ENCODE measurements at regions not wholly inside any gene's neighbourhood (a gene's known extent, or its start where the extent isn't known, plus 50 kb on each side); places are given as distances from the start of the nearest gene placed in this dataset.
"Not testable (repeated sequence)": the region's sequence is repeated elsewhere in the genome, so short reads cannot be mapped to it uniquely, and the experiment has no call there.

GRCh38 chr7:94778711-94779459 lies 123.0 kb upstream of the SGCE start:
- H3K27ac Mint-ChIP-seq = no peak overlapping the region
- ChIA-PET CTCF (interaction anchor here (0.6 kb wide), 1 partner anchor 442 kb away, joined by 4 read pairs; no protein-coding TSS in a partner anchor), POLR2A (no interaction called here)
- ATAC-seq (no peak), DNase-seq (no peak)
- no peaks in the 10 kb centered on the region for H3K27me3 Mint-ChIP-seq (ENCODE audit: low read depth)
- H3K9me3 Mint-ChIP-seq (ENCODE audit: insufficient read depth) = peaks cover 10% of the 10 kb centered on the region
- no peaks in the 10 kb centered on the region for H3K4me1 Mint-ChIP-seq (ENCODE audit: low read depth)
- H3K4me3 Mint-ChIP-seq = no peak overlapping the region
- no peaks in the 10 kb centered on the region for H3K36me3 Mint-ChIP-seq (ENCODE audit: low read depth)

- Mint-ChIP-seq H3K36me3 (ENCODE audit: low read depth) (no peaks in the 10 kb centered on the region), H3K9me3 (ENCODE audit: insufficient read depth) (peaks cover 11% of the 10 kb centered on the region), H3K27me3 (ENCODE audit: low read depth) (no peaks in the 10 kb centered on the region), H3K27ac (no peak overlapping the region), H3K4me3 (no peak overlapping the region), H3K4me1 (ENCODE audit: low read depth) (no peaks in the 10 kb centered on the region)
- ATAC-seq = no peak
- ChIA-PET POLR2A (no interaction called here), CTCF (no interaction called here)
- DNase-seq = no peak
These were observed 123.9 kb upstream of the SGCE start for GRCh38 chr7:94779861-94780260.

DNA sequence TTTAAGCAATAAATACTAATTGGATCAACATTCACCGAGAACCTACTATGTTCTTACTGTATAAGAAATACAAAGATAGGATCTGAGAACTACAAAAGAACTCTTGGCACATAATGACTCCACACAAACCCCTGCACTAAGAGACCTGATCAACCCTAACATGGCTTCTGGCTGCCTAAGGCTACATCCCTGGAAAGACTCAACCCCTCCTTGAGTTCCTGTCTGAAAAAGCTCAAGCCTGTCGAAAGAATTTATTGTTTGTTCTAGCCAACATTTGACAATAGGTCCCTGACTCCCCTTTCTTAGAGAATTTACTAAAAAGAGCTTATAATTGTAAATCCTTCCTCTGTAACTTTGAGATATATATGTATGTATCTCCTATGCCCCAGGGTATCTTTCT lies 125.3 kb upstream of the SGCE start:
- CTCF ChIA-PET = no interaction called here
- Mint-ChIP-seq H3K27ac (no peak overlapping the region), H3K36me3 (ENCODE audit: low read depth) (no peaks in the 10 kb centered on the region), H3K4me3 (no peak overlapping the region), H3K4me1 (ENCODE audit: low read depth) (no peaks in the 10 kb centered on the region), H3K9me3 (ENCODE audit: insufficient read depth) (peaks cover 11% of the 10 kb centered on the region), H3K27me3 (ENCODE audit: low read depth) (no peaks in the 10 kb centered on the region)
- DNase-seq (no peak), ATAC-seq (no peak)
- POLR2A ChIA-PET = no interaction called here

- POLR2A ChIA-PET = no interaction called here
- no peaks in the 10 kb centered on the region for H3K4me1 Mint-ChIP-seq (ENCODE audit: low read depth)
- no peaks in the 10 kb centered on the region for H3K27me3 Mint-ChIP-seq (ENCODE audit: low read depth)
- H3K4me3 Mint-ChIP-seq = no peak overlapping the region
- DNase-seq (no peak), ATAC-seq (no peak)
- H3K27ac Mint-ChIP-seq = no peak overlapping the region
- peaks cover 5% of the 10 kb centered on the region for H3K9me3 Mint-ChIP-seq (ENCODE audit: insufficient read depth)
- H3K36me3 Mint-ChIP-seq (ENCODE audit: low read depth) = no peaks in the 10 kb centered on the region
- CTCF ChIA-PET = interaction anchor here (0.6 kb wide), 1 partner anchor 150 kb away, joined by 3 read pairs; no protein-coding TSS in a partner anchor
These were observed 124.6 kb upstream of the PPP1R9A start for GRCh38 chr7:94782777-94783176.

- ATAC-seq (no peak), DNase-seq (no peak)
- peaks cover 5% of the 10 kb centered on the region for H3K9me3 Mint-ChIP-seq (ENCODE audit: insufficient read depth)
- no peaks in the 10 kb centered on the region for H3K27me3 Mint-ChIP-seq (ENCODE audit: low read depth)
- no peaks in the 10 kb centered on the region for H3K4me1 Mint-ChIP-seq (ENCODE audit: low read depth)
- H3K36me3 Mint-ChIP-seq (ENCODE audit: low read depth) = no peaks in the 10 kb centered on the region
- H3K27ac Mint-ChIP-seq = no peak overlapping the region
- POLR2A ChIA-PET = no interaction called here
- H3K4me3 Mint-ChIP-seq = no peak overlapping the region
- CTCF ChIA-PET = no interaction called here
These were observed 120.1 kb upstream of the PPP1R9A start for GRCh38 chr7:94787285-94787684.

DNA sequence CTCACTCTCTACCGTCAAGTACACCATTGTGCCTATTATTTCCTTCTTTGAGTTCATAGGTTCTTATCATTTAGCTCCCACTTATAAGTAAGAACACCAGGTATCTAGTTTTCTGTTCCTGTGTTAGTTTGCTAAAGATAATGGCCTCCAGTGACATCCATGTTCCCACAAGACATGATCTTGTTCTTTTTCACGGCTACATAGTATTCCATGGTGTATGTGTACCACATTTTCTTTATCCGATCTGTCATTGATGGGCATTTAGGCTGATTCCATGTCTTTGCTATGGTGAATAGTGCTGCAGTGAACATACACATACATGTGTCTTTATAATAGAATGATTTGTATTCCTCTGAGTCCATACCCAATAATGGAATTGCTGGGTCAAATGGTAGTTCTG lies 119.0 kb upstream of the PPP1R9A start:
- H3K27ac Mint-ChIP-seq, POLR2A ChIA-PET: not testable (repeated sequence)

DNA sequence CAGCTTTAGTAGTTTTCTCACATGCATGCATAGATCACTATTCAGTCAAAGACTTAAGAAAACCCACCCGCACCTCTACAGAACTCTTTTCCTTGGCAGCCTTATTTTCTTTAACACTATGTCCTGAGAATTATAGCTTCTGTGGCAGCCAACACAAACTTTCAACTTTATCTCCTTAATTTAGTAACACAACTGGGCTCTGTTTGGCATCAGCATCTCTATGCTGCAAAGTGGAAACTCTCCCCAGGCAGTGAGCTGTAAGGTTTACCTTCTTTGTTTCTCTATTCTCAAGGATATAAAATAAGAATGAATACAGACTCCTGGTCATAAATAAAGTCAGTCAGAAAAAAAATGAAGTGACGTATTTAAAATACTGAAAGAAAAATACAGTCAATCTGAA lies 115.2 kb upstream of the PPP1R9A start:
- no peak overlapping the region for H3K4me3 Mint-ChIP-seq
- H3K27ac Mint-ChIP-seq = no peak overlapping the region
- H3K9me3 Mint-ChIP-seq (ENCODE audit: insufficient read depth) = no peaks in the 10 kb centered on the region
- H3K27me3 Mint-ChIP-seq (ENCODE audit: low read depth) = no peaks in the 10 kb centered on the region
- ChIA-PET POLR2A (no interaction called here), CTCF (no interaction called here)
- no peaks in the 10 kb centered on the region for H3K36me3 Mint-ChIP-seq (ENCODE audit: low read depth)
- DNase-seq (no peak), ATAC-seq (no peak)
- H3K4me1 Mint-ChIP-seq (ENCODE audit: low read depth) = no peaks in the 10 kb centered on the region

More for the DNA sequence above, 119.0 kb upstream of the PPP1R9A start:
- H3K4me3 Mint-ChIP-seq; H3K36me3 Mint-ChIP-seq (ENCODE audit: low read depth); H3K4me1 Mint-ChIP-seq (ENCODE audit: low read depth); ATAC-seq; H3K27me3 Mint-ChIP-seq (ENCODE audit: low read depth); CTCF ChIA-PET; DNase-seq; H3K9me3 Mint-ChIP-seq (ENCODE audit: insufficient read depth): not testable (repeated sequence)

DNA sequence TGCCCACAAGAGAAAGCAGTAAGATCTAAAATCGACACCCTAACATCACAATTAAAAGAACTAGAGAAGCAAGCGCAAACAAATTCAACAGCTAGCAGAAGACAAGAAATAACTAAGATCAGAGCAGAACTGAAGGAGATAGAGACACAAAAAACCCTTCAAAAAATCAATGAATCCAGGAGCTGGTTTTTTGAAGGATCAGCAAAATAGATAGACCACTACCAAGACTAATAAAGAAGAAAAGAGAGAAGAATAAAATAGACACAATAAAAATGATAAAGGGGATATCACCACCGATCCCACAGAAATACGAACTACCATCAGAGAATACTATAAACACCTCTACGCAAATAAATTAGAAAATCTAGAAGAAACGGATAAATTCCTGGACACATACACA lies 110.0 kb upstream of the PPP1R9A start:
- ATAC-seq = not testable (repeated sequence)

DNA sequence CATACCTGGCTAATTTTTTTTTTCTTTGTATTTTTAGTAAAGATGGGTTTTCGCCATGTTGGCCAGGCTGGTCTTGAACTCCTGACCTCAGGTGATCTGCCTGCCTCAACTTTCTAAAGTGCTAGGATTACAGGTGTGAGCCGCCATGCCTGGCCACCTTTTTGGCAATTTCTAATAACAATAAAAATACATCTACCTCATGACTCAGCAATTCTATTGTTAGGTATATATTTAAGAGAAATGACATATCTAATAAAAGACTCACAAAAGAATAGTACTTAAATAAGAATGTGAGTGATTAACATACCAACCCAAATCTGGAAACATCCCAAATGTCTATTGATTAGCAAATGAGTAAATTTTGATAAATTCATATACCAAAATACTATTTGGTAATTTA lies 103.6 kb upstream of the PPP1R9A start:
- ChIA-PET CTCF (no interaction called here), POLR2A (no interaction called here)
- Mint-ChIP-seq H3K27me3 (ENCODE audit: low read depth) (no peaks in the 10 kb centered on the region), H3K4me3 (no peak overlapping the region), H3K27ac (no peak overlapping the region), H3K4me1 (ENCODE audit: low read depth) (no peaks in the 10 kb centered on the region), H3K36me3 (ENCODE audit: low read depth) (no peaks in the 10 kb centered on the region), H3K9me3 (ENCODE audit: insufficient read depth) (peaks cover 3% of the 10 kb centered on the region)
- no peak for ATAC-seq
- no peak for DNase-seq

More for the DNA sequence above, 110.0 kb upstream of the PPP1R9A start:
- CTCF ChIA-PET; H3K9me3 Mint-ChIP-seq (ENCODE audit: insufficient read depth); H3K36me3 Mint-ChIP-seq (ENCODE audit: low read depth); POLR2A ChIA-PET; H3K27ac Mint-ChIP-seq; H3K27me3 Mint-ChIP-seq (ENCODE audit: low read depth); H3K4me1 Mint-ChIP-seq (ENCODE audit: low read depth); H3K4me3 Mint-ChIP-seq; DNase-seq: not testable (repeated sequence)

- H3K4me3 Mint-ChIP-seq; POLR2A ChIA-PET; H3K9me3 Mint-ChIP-seq (ENCODE audit: insufficient read depth); DNase-seq; H3K27ac Mint-ChIP-seq; H3K4me1 Mint-ChIP-seq (ENCODE audit: low read depth); ATAC-seq; CTCF ChIA-PET; H3K36me3 Mint-ChIP-seq (ENCODE audit: low read depth); H3K27me3 Mint-ChIP-seq (ENCODE audit: low read depth): not testable (repeated sequence)
These were observed 98.7 kb upstream of the PPP1R9A start for GRCh38 chr7:94808673-94809072.

- no peaks in the 10 kb centered on the region for H3K4me1 Mint-ChIP-seq (ENCODE audit: low read depth)
- no peaks in the 10 kb centered on the region for H3K36me3 Mint-ChIP-seq (ENCODE audit: low read depth)
- no peaks in the 10 kb centered on the region for H3K9me3 Mint-ChIP-seq (ENCODE audit: insufficient read depth)
- H3K4me3 Mint-ChIP-seq = no peak overlapping the region
- ChIA-PET POLR2A (no interaction called here), CTCF (no interaction called here)
- ATAC-seq = no peak
- no peak overlapping the region for H3K27ac Mint-ChIP-seq
- DNase-seq = no peak
- H3K27me3 Mint-ChIP-seq (ENCODE audit: low read depth) = no peaks in the 10 kb centered on the region
These were observed 96.9 kb upstream of the PPP1R9A start for GRCh38 chr7:94810496-94810895.

GRCh38 chr7:94813917-94814316 lies 93.5 kb upstream of the PPP1R9A start:
- H3K4me1 Mint-ChIP-seq (ENCODE audit: low read depth) = no peaks in the 10 kb centered on the region
- ATAC-seq (no peak), DNase-seq (no peak)
- CTCF ChIA-PET = no interaction called here
- no peaks in the 10 kb centered on the region for H3K36me3 Mint-ChIP-seq (ENCODE audit: low read depth)
- H3K27ac Mint-ChIP-seq = no peak overlapping the region
- H3K4me3 Mint-ChIP-seq = no peak overlapping the region
- POLR2A ChIA-PET = no interaction called here
- no peaks in the 10 kb centered on the region for H3K27me3 Mint-ChIP-seq (ENCODE audit: low read depth)
- H3K9me3 Mint-ChIP-seq (ENCODE audit: insufficient read depth) = peaks cover 8% of the 10 kb centered on the region

GRCh38 chr7:94823947-94824346 lies 83.4 kb upstream of the PPP1R9A start:
- ChIA-PET CTCF (no interaction called here), POLR2A (no interaction called here)
- DNase-seq (no peak), ATAC-seq (no peak)
- Mint-ChIP-seq H3K4me3 (no peak overlapping the region), H3K9me3 (ENCODE audit: insufficient read depth) (no peaks in the 10 kb centered on the region), H3K27ac (no peak overlapping the region), H3K36me3 (ENCODE audit: low read depth) (no peaks in the 10 kb centered on the region), H3K27me3 (ENCODE audit: low read depth) (no peaks in the 10 kb centered on the region), H3K4me1 (ENCODE audit: low read depth) (no peaks in the 10 kb centered on the region)
